GM19455 (cell line): ENCODE measurements at regions not wholly inside any gene's neighbourhood (a gene's known extent, or its start where the extent isn't known, plus 50 kb on each side); places are given as distances from the start of the nearest gene placed in this dataset.
"Not testable (repeated sequence)": the region's sequence is repeated elsewhere in the genome, so short reads cannot be mapped to it uniquely, and the experiment has no call there.

Experiments
- ATAC-seq: cut with Tn5 transposase; IDR thresholded peaks from one replicate; pipeline ENCODE4 v1.9.1; 2021; ENCODE audit not compliant: unreplicated experiment

DNA sequence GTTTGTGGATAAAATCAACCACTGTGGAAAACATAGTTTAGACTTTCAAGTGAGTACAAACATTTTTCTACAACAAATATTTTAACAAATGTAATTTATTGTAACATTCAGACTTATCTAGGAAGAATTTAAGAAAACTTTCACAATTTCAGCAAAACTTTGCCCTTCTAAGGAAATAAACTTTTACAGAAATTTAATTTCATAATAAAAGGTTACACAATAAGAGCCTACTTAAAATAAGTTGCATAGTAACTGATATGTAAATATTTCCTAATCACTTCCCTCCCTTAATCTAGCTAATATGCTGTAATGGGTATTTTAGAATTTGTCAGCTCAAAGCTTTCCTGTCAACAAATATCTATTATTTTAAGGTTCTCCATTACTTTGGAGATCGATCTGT is 1899.9 kb downstream of the MAT2B start:
- no peak for ATAC-seq

GRCh38 chr5:165407352-165407751 is 1901.9 kb downstream of the MAT2B start:
- no peak for ATAC-seq

DNA sequence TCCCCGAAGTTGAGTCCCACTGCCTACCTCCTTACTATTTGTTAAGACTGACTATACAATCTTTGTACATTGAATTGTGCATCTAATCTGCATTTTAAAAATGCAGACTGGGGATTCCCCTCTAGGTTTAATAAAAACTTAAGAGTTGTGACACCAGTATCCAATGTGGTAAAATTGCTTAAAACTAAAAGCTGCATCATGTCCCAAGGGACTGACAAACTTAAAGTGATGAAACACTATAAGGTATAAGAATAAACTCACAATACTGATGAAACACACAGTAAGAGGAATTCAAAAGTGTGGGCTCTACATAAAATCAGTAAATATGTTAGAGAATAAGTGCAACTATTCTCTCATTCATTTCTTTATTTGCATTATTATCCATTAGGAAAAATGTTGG is 1905.1 kb downstream of the MAT2B start:
- ATAC-seq, result no peak

GRCh38 chr5:165411532-165411931 is 1906.1 kb downstream of the MAT2B start:
- ATAC-seq, result not testable (repeated sequence)

- no peak for ATAC-seq
These were observed 1915.1 kb downstream of the MAT2B start for GRCh38 chr5:165420493-165420892.

GRCh38 chr5:165423697-165424299 is 1918.4 kb downstream of the MAT2B start:
- no peak for ATAC-seq

DNA sequence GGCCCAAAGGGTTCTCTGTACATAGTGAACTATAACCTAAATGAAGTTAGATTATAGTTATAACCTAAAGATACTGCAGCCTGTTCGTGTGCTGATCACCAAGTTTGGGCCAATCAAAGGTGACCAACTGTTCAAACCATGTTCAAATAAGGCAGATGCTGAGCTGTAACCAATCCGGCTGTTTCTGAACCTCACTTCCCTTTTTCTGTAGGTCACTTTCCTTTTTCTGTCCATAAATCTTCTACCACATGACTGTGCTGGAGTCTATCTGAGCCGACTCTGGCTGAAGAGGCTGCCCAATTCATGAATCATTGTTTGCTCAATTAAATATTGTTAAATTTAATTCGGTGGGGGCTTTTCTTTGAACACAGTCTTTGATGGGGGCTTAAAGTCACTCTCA is 1920.2 kb downstream of the MAT2B start:
- no peak for ATAC-seq

DNA sequence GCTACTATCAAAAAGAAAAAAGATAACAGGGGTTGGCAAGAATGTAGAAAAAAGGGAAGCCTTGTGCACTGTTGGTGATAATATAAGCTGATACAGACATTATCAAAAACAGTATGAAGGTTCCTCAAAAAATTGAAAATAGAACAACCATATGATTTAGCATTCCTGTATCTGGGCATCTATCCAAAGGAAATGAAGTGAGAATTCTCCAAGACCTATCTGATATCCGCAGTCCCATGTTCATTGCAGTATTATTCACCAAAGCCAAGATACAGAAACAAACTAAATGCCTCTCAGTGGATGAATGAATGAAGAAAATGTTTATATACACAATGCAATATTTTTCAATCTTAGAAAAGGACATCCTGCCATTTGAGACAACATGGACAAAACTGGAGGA is 1943.3 kb downstream of the MAT2B start:
- ATAC-seq, result no peak

- no peak for ATAC-seq
These were observed 1952.6 kb downstream of the MAT2B start for GRCh38 chr5:165457859-165458481.

GRCh38 chr5:165459232-165459631 is 1953.8 kb downstream of the MAT2B start:
- no peak for ATAC-seq

- no peak for ATAC-seq
These were observed 1955.5 kb downstream of the MAT2B start for GRCh38 chr5:165460911-165461310.

DNA sequence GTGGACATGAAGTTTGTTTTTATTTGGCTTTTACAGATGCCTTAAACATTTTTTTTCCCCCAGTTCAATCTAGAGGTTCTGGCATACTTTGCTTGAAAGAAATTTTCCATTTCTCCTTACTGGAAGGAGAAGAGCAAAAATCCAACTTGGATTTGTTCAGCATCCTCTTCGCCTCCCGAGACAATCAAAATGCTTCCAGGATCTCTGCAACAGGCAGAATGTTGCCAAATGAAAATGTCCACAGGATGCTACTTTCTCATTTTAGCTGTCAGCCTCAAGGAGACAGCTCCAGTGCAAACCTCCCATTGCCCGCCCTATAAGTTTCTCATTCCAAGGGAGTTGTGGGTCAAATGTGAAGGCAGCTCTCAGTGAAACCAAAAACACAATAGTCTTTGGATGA is 1972.1 kb downstream of the MAT2B start:
- ATAC-seq, result no peak

GRCh38 chr5:165495829-165496380 is 1990.5 kb downstream of the MAT2B start:
- ATAC-seq, result no peak

DNA sequence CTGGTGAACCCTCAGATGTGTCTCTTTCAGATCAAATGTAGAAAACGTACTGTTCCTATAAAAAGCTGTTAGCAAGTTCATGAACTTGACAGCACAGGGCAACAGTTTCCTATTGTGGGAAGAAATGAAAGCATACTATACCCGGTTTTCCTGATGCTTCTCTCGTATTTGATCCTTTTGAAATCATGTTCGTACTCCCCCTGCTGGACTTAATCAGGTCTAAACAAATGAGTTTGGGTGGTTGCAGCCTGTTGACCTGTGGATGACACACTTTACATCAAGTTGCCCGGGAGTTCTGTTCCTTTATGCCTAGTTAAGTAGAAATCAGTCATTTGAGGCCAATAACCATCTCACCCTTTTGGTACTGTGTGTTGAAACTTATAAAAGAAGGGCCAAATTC is 1992.3 kb downstream of the MAT2B start:
- no peak for ATAC-seq

DNA sequence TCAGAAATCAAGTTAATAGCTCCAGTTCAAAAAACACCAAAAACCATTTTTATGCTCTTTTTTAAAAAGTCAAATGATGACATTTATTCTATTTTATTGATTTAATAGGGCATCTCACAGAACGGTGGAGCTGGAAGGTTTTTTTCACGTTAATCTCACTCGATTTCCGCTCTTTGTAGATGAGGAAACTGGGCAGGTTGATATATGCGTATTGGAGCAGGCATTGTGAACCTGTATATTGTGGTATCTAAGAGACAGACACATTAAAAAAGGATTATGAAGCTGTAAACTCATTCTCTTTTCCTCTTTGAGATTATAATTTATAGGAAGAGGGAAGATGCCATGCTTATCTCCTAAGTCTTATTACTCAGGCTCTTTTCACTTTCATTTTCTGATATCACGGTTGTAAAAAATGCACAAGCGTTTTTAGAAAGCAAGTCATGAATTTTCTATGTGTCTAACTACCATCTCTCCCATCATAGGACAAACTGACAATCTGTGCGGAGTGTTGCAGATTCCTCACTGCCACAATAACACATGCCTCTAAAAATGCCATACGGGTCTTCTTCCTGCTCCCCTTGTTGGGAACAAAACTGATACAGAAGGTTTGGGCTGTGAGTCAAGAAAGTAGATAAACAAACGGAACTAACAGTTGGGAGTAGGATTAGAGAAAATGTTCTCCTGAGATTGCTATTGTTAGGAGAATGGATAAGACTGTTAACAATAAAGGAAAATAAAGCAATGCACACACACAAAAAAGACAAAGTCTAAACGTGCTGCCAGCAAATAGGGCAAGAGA is 1997.7 kb downstream of the MAT2B start:
- ATAC-seq, result no peak

GRCh38 chr5:165504674-165505073 is 1999.3 kb downstream of the MAT2B start:
- ATAC-seq, result no peak

GRCh38 chr5:165508286-165508685 is 2002.9 kb downstream of the MAT2B start:
- ATAC-seq, result no peak

DNA sequence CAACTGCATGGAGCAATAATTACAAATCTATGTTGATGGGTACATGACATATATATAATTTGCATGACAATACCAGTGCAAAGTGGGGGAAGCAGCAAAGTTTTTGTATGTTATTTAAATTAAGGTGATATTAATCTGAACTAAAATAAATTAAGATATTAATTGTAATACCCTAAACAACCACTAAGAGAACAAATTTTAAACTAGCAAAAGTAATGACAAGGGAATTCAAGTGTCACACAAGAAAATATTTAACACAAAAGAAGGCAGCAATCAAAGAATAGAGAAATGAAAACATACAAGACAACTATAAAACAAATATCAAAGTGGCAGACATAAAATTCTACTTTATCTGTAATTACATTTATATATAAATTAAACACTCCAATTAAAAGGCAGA is 2003.4 kb downstream of the MAT2B start:
- no peak for ATAC-seq

DNA sequence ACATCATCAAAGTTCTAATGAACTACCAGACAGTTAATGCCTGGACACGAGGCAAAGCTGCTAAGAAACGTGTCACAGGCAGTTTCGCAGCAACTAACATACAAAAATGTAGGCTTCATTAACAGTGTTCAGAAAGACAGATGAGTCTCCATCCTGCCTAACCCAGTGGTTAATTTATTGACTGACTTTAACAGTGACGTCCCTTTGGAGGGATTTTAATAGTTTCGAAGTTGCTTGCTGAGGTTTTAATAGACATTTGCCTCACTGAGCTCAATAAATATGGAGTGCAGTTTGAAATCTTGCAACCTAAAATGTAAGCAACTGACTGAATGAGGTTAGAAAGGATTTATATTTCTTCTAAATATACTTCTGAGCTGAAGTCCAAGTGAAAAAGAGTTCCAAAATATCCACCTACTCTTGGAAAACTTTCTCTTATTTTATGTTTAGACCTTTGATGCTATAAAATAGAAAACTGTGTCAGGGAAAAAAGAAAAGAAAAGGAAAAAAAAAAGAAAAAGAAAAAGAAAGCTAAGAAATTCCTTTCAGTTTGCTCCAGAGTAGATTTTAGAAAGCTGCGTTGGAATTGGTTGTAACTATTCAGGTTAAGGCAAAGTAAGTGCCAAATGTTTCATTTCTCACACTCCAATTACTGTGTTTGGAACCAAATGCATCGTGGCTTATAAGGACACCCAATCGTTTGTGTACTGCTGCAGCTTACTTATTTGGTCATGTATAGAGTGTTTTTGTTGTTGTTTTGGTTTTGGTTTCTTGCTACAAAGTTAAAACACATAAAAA is 2016.6 kb downstream of the MAT2B start:
- ATAC-seq, result no peak

DNA sequence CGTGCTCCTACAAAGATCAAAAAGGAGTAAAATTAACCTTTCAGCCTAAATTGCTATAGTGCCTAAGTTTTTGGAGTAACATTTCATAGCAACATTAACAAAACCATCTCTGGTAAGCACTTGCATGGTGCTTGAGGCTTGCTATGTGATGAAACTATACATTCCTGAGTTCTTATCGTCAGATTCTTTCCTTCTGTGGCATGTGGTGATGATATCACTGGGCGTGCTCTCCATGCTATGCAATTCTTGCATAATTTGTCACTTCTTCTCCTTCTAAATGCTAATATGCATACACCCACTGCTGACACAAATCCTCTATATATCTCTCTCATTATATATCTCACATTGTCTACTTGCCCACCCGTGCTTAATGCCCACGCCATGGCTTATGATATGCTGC is 2019.9 kb downstream of the MAT2B start:
- no peak for ATAC-seq

- no peak for ATAC-seq
These were observed 2020.9 kb downstream of the MAT2B start for GRCh38 chr5:165526357-165526756.
